Hepatic stellate cell (primary cell): ENCODE measurements at regions not wholly inside any gene's neighbourhood (a gene's known extent, or its start where the extent isn't known, plus 50 kb on each side); places are given as distances from the start of the nearest gene placed in this dataset.

Experiments used
- DNase-seq: peaks from one replicate; pipeline ENCODE4 v3.0.0; 2011; ENCODE audit warnings: low spot score

DNA sequence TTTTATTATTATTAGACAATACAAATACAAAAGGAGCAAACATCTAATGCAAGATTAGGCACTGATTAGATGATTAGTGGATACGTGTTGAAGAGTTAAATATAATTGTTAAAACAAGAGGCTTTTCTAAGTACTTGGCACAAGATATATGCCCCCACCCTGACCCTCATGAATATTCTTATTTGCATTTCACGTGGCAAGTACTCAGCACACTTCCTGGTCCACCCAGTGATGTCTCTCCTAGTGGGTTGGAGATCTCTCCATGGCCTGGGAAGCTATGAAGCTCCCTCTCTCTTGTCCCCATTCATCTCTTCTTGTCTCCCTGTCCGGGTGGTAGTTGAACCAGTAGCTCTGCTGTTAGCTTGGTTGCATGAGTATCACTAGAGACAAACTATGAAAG, 375.3 kb downstream of the ADRA2A start:
- no peak for DNase-seq

DNA sequence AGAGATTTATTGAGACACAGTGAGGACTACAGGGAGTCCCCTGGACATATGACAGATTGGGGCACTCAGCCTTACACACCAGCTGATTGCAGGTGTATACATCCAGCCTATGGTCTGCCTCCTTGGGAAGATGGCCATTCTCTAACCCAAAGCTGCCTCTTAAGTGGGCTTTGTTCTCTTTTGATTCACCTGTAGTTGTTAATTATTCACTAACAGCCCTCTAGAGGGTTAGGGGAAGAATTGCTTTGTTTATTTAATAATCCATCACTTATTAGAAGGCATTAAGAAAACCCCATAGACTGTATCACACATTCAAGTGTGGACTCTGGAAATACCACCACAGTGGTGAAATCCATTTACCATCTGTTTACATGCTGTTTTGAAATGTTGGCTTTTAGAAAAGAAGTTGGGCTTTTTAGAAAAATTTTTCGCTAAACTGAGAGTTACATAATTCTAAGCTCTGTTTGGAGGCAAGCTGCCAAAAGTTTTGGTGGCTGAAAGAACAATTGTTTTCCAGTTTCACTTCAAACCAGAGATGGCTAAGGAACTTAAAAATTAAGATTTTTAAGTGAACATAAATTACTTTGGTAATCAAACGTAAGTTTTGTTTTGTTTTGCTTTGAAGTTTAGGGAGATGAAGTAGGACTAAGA, 379.1 kb downstream of the ADRA2A start:
- DNase-seq: no peak

DNA sequence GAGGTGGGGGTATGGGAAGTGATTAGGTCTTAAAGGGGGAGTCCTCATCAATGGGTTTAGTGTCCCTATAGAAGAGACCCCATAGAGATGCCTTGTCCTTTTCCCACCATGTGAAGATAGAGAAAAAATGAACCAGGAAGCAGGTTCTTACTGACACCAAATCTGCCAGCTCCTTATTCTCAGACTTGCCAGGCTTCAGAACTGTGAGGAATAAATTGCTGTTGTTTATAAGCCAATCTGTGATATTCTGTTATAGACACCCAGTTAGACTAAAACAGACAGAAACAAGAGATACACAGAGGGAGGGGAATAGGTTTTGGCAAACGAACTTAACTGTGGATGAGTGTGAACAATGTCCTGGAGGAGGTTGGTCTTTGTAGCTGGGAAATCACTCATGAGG, 381.4 kb downstream of the ADRA2A start:
- no peak for DNase-seq

DNA sequence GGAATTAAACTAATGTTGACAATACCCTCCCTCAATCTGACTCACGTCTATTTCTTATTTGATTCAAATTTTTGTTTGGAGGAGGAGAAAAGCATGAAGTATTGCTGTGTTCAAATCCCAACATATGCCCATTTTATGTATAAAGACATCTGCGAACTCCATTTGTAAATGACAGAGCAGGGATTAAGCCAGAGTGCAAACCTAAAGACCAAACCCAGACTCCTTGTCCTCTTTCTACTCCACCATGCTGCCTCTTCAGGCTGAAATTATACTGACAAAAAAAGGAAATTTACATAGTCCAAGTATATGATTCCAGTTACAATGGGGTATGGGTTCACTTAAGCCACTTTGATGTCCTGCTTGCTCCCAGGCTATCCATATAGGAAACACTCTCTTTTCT, 383.1 kb downstream of the ADRA2A start:
- no peak for DNase-seq

DNA sequence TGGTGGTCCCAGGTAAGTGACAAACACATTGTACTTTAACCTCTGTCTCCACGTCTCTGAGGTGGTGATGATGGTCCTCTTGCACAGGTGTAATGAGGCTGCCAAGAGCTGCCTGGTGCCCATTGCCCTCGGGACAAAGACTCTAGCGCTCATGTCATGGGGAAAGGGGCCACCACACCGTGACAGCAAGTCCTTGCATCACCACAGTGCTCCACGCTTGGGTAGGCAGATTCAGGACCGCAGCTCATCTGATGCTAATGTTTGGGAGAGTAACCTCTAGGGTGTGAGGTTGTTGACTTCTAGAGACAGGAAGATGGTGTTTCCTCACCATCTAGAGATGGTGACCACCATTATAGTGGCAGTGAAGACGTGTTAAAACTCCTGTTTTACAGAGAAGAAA, 395.6 kb downstream of the ADRA2A start:
- no peak for DNase-seq

DNA sequence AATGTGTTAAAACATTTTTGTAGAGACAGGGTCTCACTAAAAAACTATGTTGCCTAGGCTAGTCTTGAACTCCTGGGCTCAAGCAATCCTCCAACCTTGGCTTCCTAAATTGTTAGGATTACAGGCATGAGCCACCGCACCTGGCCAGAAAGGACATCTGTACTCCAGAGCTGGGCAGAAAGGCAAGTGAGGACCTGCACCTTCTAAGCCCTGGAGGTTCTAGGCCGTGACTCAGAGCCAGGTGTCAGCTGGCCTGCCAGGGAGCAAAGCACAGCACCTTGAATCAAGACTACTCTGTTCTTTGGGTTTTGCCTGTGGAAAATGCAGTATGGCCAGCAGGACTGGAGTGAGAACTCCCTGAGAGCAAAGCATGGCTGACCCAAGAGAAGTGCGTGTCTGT, 396.5 kb downstream of the ADRA2A start:
- no peak for DNase-seq

DNA sequence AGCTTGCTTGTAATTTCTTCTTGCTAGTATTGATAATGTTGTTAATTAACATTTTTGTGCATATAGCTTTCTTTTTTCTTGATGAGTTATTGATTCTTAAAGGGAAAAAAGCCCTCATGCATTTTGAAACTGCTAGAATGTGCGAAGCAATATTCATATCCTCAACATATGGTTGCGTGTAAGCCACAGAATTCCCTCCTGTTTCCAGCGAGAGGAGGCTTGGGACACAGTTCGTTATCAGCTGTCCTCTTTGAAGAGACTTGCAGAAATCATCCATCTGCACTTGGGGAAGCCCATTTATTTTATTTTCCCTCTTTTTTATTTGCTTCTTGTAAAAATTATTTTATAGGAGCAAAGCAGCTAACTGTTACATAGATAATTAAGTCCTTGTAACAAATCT, 398.0 kb downstream of the ADRA2A start:
- DNase-seq: no peak

DNA sequence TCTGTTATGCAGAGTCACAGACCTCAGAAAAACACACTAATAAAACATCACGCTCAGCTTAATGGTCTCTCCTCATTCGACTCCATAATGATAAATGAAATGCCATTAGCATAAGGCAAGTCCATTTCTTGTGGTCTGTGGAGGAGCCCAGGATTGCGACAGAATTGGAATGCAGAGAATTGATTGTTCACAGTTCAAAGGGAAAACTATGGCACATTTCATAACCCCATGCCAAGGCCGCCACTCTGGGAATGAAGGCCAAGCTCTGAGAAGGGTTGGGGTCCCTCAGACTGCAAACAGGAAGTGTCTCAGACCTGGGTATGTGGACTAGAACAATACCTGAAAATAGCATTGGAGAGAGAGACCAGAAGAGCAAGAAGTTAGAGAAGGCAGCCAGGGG, 398.9 kb downstream of the ADRA2A start:
- no peak for DNase-seq

DNA sequence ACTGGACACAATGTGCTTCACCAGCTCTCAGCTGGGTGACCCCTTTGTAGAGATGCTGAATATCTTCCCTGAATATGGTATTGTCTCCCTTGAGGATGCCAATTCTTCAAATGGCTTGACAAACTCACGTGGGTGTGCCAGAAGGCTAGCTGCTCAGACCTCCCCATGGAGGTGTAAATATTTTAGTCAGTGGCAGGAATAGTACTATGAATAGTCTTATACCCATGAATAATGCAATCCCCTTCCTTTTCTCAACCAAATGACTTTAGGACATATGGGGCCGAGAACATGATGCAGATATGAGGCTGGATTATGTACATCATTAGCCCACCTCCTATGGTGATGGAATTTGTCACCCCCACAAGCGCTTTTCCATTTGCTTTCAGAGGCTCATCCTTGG, 401.8 kb downstream of the ADRA2A start:
- DNase-seq: no peak

DNA sequence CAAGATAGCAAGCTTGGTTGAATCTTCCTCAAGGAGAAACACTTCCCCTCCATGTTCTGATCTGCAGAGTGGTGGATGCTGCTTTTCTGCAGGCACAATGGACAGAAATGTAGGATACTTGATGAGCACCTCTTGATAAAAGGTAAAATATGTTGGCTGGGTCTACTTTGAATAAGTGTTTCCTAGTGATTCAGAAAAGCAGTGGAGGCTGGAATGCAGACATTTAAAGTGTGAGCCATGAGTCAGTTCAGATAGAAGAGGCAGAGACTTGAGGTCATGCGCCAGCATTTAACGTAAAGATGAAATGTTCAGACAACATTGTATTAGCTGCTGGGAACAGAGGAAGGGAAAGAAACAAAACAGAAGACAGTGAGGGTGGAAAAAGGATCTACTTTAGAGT, 403.1 kb downstream of the ADRA2A start:
- no peak for DNase-seq

DNA sequence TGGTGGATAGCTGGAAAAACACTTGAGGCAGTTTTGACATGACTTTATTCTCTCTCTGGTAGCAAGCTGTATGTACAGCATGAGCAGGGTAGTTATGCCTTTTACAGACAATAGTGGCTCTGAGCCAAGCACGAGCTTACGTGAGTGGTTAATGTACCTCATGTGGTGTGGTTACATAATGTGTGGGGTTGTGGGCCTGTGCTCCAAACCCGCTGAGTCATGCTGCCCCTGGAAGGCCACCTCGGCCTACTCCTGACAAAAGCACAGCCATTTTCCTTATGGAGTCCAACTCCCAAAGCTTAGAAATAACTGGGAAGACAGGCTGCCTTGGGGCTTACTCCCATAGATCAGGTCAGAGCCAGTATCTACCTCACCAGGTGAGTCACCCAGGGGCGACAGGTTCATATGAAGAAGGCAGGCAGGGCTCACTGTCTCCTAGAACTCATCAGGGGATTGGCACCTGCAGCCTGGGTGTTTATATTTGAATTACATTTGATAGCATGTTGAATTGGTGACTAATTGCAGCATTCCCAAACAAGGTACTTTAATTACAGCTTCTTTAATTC, 404.5 kb downstream of the ADRA2A start:
- no peak for DNase-seq

DNA sequence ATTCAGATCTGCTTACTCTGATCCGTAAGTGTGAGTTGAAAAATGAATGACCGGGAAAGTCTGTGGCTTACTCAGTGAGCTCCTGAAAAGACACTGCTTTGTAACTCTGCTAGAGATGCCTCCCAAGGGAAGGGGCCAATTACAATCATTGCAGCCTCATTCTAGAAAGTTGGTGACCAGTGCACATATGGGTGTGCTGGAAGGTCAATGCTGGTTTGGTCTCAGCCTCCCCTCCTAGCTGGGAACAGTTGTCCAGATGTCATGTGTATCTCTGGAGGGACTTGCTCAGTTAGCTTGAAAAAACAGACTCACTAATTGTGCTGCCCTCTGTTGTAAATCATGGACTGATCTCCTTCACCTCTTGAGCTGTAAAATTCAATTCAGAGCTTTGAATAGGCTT, 405.0 kb downstream of the ADRA2A start:
- no peak for DNase-seq

DNA sequence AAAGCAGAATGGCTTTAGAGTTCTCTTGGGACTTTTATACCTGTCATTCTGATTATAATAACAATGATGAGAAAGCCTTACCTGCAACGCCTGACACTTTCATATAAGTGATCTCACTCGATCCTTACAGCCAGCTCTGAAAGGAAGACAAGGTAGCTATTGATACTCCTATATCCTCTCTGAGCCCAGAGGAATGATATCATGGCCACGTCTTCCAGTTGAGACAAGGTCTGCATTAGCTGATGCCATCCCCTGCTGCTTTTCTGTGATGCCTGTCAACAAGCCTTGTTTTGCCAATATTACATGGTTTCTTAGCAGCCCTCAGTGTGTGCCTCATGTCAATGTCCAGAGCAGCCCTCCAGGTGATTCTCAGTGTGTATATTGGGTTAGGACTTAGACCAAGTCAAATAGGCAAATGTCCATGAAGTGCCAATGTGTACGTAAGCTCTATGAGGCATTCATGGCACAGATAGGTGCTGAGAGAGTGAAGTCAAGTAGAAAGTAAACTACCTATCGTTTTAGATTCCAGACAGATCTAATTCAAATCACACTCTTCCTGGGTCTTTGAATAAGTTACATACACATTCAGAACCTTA, 405.9 kb downstream of the ADRA2A start:
- no peak for DNase-seq

DNA sequence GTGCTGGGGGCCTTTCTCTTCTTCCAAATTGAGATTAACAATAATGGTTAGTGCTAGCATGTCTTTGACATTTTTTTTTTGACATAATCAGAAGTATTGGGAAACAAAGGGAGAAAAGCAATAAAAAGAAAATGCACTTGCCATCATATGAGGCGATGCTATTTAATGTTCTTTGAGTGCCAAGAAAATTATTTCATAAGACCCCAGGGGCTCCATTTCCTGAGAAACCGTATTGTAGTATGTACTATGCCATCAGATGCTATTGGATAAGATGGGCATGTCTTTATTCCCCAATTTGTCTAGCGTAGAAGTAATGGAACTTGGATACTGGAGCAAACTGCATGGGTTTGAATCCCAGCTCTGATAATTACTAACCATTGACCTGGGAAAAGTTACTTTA, 408.9 kb downstream of the ADRA2A start:
- DNase-seq: no peak

DNA sequence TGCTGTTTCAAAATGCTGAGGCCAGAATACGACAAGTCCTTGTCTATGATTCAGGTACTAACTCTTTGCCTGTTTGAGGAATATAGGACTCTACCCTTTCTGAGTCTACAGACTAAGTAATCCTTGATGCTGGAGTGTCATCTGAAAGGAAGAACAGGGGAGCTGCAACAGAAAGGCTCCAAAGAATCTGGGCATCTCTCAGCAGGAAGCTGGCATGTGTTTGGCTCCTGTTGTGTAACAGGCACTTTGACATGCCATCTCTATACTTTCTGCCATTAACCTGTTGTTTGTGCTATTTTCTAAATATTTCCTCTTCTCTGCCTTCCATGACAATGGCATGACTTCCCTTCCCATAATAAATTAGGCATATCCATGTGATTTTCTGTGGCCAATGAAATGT, 409.5 kb downstream of the ADRA2A start:
- DNase-seq: no peak

DNA sequence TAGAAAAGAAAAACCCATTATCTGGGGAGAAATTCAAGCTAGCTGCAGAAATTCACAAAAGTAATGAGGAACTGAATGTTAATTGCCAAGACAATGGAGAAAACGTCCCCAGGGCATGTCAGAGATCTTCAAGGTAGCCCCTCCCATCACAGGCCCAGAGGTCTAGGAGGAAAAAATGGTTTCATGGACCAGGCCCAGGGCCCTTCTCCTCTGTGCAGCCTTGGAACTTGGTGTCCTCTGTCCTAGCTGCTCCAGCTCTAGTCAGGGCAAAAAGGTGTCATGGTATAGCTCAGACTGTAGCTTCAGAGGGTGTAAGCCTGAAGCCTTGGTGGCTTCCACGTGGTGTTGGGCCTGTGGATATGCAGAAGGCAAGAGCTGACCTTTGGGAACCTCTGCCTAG, 411.8 kb downstream of the ADRA2A start:
- no peak for DNase-seq

DNA sequence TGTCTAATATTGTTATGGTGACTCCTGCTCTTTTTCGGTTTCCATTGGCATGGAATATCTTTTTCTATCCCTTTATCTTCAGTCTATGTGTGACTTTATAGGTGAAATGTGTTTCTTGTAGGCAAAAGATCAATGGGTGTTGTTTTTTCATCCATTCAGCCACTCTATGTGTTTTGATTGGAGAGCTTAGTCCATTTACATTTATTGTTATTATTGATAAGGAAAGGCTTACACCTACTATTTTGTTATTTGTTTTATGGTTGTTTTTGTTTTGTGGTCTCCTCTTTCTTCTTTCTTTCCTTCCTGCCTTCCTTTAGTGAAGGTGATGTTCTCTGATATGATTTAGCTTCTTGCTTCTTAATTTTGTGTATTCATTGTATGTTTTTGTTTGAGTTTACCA, 414.3 kb downstream of the ADRA2A start:
- DNase-seq: no peak

DNA sequence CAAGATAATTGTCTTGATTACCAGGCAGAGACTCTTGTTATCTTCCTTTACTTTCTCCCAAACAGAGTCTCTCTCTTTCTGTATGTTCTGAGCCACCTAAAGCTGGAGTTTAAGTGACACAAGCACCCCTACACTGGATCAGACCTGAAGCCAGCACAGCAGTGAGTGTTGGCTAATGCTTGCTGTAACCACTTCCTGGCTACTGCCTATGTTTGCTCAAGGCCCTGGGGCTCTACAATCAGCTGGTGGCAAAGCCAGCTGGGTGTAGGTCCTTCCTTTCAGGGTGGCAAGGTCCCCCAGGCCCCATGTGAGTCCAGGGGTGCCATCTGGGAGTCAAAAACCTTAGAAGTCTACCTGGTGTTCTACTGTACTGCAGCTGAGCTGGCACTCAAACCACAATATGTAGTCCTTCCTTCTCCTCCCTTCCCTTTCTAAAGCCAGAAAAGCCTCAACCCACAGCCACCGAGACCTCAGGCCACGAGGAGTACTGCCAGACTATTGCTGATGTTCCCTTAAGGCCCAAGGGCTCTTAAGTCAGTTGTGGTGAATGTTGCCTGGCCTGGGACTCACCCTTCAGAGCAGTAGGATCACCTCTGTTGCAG, 416.3 kb downstream of the ADRA2A start:
- DNase-seq: no peak

DNA sequence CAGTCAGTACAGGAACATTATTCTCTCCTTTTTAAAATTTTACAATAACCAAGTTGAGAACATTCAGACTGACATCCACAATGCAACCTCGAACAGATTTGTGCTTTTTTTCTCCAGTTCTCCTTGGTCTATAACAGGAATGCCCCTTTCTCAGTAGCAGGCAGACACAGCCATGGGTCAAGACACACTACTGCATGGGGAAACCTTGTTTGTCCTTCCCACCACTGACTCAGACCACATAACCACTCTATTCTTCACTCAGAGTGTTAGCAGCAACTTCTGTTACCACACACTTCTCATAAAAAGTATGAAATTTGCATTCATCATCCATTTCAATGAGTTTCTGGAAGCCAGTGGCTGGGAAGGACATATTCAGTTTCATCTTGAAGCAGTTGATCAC, 421.7 kb downstream of the ADRA2A start:
- no peak for DNase-seq

DNA sequence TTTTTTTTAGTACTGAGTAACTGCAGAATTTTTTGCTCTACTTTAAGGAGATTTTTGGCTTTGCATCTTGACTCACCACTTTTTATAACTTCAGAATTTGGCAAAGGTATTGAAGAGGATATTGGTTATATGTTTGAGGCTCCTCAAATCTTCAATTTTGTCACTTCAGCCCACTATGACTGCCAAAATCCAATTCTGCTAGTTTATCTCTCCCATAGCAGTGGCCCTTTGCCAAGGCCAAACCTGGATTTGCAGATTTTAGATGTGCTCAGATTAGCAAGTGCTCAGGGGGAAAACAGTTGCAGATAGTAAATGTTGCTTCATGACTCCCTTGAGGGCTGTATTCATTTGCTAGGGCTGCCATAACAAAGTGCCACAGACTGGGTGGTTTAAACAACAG, 427.5 kb downstream of the ADRA2A start:
- DNase-seq: no peak

DNA sequence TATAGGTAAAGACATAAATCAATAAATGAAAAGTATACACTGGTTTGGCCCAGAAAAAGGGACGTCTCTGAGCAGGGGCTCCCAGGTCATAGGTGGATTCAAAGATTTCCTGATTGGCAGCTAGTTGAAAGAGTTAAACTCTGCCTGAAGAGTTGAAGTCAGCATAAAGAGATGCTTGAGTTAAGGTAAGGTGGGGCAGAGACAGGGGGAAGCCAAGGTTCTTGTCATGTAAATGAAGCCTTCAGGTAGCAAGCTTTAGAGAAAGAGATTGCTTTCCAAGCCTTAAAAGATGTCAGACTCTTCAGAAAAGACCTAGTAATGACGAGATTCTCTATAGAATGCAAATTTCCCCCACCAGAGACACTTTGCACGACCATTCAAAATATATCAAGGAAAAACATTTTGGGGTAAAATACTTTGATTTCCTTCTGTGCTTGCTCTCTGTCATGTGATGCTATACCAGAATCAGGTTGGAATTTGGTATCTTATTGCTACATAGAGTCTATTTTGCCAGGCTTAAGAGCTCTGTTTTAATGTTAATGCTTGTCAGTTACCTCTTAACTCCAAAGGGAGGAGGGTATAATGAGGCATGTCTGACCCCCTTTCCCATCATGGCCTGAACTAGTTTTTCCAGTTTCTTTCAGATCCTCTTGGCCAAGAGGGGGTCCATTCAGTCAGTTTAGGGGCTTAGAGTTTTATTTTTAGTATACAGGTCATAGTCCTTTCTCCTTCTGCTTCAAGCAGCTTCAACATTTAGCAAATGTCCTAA, 429.6 kb downstream of the ADRA2A start:
- no peak for DNase-seq

DNA sequence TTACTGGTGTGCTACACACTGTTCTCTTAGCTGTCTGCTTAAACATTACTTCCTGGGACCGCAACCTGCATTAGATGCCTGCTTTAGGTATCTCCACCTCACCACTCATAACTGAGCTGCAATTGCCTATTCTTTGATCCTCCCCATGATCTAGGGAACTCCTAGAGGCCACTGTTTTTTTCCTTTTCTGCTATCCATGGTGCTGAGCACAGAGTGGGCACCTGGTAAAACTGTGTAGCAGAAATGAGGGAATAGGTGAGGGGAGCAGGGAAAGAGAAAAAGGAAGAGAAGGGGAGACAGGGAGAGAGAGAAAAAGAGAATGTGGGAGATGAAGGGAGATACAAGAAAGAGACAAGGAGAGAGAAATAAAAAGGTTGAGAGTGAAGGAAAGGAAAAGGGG, 434.9 kb downstream of the ADRA2A start:
- no peak for DNase-seq

DNA sequence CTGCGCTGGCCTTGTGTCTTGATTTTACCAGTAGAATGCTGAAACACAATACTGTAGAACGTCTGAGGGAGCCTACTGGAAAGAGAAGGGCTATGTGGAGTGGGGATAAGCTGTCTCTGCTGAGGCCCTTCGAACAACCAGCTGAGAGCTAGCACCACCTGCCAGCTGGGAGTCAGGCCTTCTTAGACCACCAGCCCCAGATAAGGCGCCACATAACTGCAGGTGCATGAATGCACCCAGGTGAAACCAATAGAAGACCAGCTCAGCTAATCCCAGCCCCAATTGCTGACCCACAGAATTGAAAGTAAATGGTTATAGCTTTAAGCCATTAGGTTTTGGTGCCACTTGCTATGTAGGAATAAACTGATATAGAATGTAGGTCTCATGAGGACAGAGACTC, 438.4 kb downstream of the ADRA2A start:
- DNase-seq: no peak
